ENCODE measurements at regions not wholly inside any gene's neighbourhood (a gene's known extent, or its start where the extent isn't known, plus 50 kb on each side); places are given as distances from the start of the nearest gene placed in this dataset.

- TF ChIP-seq CTCF (IDR thresholded peaks at IDR 0.05; ENCODE audit: insufficient read depth, low read length, severe bottlenecking): no peak
Observed at GRCh38 chr16:60821661-60822060, 1214.6 kb downstream of the CDH8 start.

GRCh38 chr16:60820361-60820760 is 1215.9 kb downstream of the CDH8 start:
- TF ChIP-seq CTCF (IDR thresholded peaks at IDR 0.05; ENCODE audit: insufficient read depth, low read length, severe bottlenecking): no peak
- H3K36me3 ChIP-seq (ENCODE audit: control insufficient read depth, insufficient read depth, low read length): no peaks in the 10 kb centered on the region

More at GRCh38 chr16:60821661-60822060, 1214.6 kb downstream of the CDH8 start:
- no peak overlapping the region for H3K4me3 ChIP-seq (ENCODE audit: low read depth, low read length)
- no peaks in the 10 kb centered on the region for H3K36me3 ChIP-seq (ENCODE audit: control insufficient read depth, insufficient read depth, low read length)
- no peaks in the 10 kb centered on the region for H3K27me3 ChIP-seq (ENCODE audit: control insufficient read depth, insufficient read depth, low read length)
- no peak for DNase-seq (ENCODE audit: low read depth)
- no peak for FAIRE-seq

GRCh38 chr16:60818465-60818864 is 1217.8 kb downstream of the CDH8 start:
- H3K27me3 ChIP-seq (ENCODE audit: control insufficient read depth, insufficient read depth, low read length): no peaks in the 10 kb centered on the region
- DNase-seq (ENCODE audit: low read depth) (no peak), FAIRE-seq (no peak)
- no peak overlapping the region for H3K4me3 ChIP-seq (ENCODE audit: low read depth, low read length)
- no peak for TF ChIP-seq CTCF (IDR thresholded peaks at IDR 0.05; ENCODE audit: insufficient read depth, low read length, severe bottlenecking)
- no peaks in the 10 kb centered on the region for H3K36me3 ChIP-seq (ENCODE audit: control insufficient read depth, insufficient read depth, low read length)

More at GRCh38 chr16:60820361-60820760, 1215.9 kb downstream of the CDH8 start:
- no peak for DNase-seq (ENCODE audit: low read depth)
- H3K27me3 ChIP-seq (ENCODE audit: control insufficient read depth, insufficient read depth, low read length): no peaks in the 10 kb centered on the region
- no peak for FAIRE-seq
- no peak overlapping the region for H3K4me3 ChIP-seq (ENCODE audit: low read depth, low read length)

- no peak for TF ChIP-seq CTCF (IDR thresholded peaks at IDR 0.05; ENCODE audit: insufficient read depth, low read length, severe bottlenecking)
- FAIRE-seq: no peak
- DNase-seq (ENCODE audit: low read depth): no peak
- no peaks in the 10 kb centered on the region for H3K27me3 ChIP-seq (ENCODE audit: control insufficient read depth, insufficient read depth, low read length)
- no peak overlapping the region for H3K4me3 ChIP-seq (ENCODE audit: low read depth, low read length)
- H3K36me3 ChIP-seq (ENCODE audit: control insufficient read depth, insufficient read depth, low read length): no peaks in the 10 kb centered on the region
Observed at GRCh38 chr16:60816461-60816860, 1219.8 kb downstream of the CDH8 start.

DNA sequence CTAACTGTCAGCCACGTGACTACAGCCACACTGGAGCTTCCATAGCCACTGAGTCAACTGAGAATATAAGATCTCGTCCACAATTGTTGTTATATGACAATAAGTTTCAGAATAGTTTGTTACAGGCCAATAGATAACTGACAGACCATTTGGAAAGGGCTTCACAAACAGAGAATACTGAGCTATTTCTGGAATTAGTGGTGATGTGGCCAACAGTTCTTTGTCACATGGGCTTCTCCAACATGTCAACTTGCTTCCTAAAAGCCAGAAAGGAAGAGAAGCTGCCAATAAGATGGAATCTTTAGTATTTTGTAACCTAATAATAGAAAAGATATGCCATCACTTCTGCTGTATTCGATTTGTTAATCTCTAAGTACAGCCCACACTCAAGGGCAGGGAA is 1220.4 kb downstream of the CDH8 start:
- no peak for FAIRE-seq
- no peak for DNase-seq (ENCODE audit: low read depth)
- H3K36me3 ChIP-seq (ENCODE audit: control insufficient read depth, insufficient read depth, low read length): no peaks in the 10 kb centered on the region

More for the DNA sequence above, 1220.4 kb downstream of the CDH8 start:
- no peak overlapping the region for H3K4me3 ChIP-seq (ENCODE audit: low read depth, low read length)
- H3K27me3 ChIP-seq (ENCODE audit: control insufficient read depth, insufficient read depth, low read length): no peaks in the 10 kb centered on the region
- TF ChIP-seq CTCF (IDR thresholded peaks at IDR 0.05; ENCODE audit: insufficient read depth, low read length, severe bottlenecking): no peak

Measured in bronchial epithelial cell (primary cell).